ENCODE measurements at regions not wholly inside any gene's neighbourhood (a gene's known extent, or its start where the extent isn't known, plus 50 kb on each side); places are given as distances from the start of the nearest gene placed in this dataset.

- TF ChIP-seq EZH2 (IDR thresholded peaks at IDR 0.05) (no peak), POLR2AphosphoS5 (IDR thresholded peaks at IDR 0.05; ENCODE audit: borderline replicate concordance, low read depth, low read length) (no peak)
Observed at GRCh38 chr7:69440976-69441375, 157.3 kb upstream of the AUTS2 start.
